B cell (primary cell): ENCODE measurements at regions not wholly inside any gene's neighbourhood (a gene's known extent, or its start where the extent isn't known, plus 50 kb on each side); places are given as distances from the start of the nearest gene placed in this dataset.
"Not testable (repeated sequence)": the region's sequence is repeated elsewhere in the genome, so short reads cannot be mapped to it uniquely, and the experiment has no call there.

ENCODE experiments used
- CTCF ChIP-seq: fragments of 200-600 bp; IDR thresholded peaks from one replicate; pipeline ENCODE4 v1.8.0; 2022; ENCODE audit warnings: antibody characterized with exemption, mild to moderate bottlenecking
- EZH2 ChIP-seq: IDR thresholded peaks from 2 replicates; pipeline ENCODE4 v1.6.1; 2012; ENCODE audit warnings: borderline replicate concordance, low read depth, mild to moderate bottlenecking, moderate library complexity, low read length; ENCODE audit not compliant: insufficient read depth, poor library complexity, severe bottlenecking

GRCh38 chr10:60523371-60523770 lies 133.7 kb upstream of the ANK3 start:
- not testable (repeated sequence) for TF ChIP-seq CTCF, EZH2
